SU-DHL-6 (cell line): ENCODE measurements at regions not wholly inside any gene's neighbourhood (a gene's known extent, or its start where the extent isn't known, plus 50 kb on each side); places are given as distances from the start of the nearest gene placed in this dataset.

ENCODE experiments used
- CTCF ChIP-seq: fragments of 200-600 bp; sonication (generic); IDR thresholded peaks from one replicate; pipeline ENCODE4 v1.5.1; 2017; ENCODE audit warnings: antibody characterized with exemption, mild to moderate bottlenecking, low read length, moderate library complexity; ENCODE audit not compliant: insufficient read depth, poor library complexity, severe bottlenecking
- EZH2phosphoT487 ChIP-seq: fragments of 200-600 bp; sonication (generic), shearing (Covaris generic); conservative IDR thresholded peaks from 2 replicates; pipeline ENCODE4 v1.6.1; 2018; ENCODE audit warnings: mild to moderate bottlenecking, antibody characterized with exemption, low read length, moderate library complexity, mixed read lengths

- no peak for TF ChIP-seq CTCF
- TF ChIP-seq EZH2phosphoT487, result no peak
These were observed 1568.9 kb upstream of the IGFBP7 start for GRCh38 chr4:58679051-58679450.
